Middle frontal gyrus (tissue), 1 donor: ENCODE measurements at regions not wholly inside any gene's neighbourhood (a gene's known extent, or its start where the extent isn't known, plus 50 kb on each side); places are given as distances from the start of the nearest gene placed in this dataset.

Source experiments
- DNase-seq: peaks from one replicate; pipeline ENCODE4 v3.0.0-alpha.2; 2015; ENCODE audit warnings: low spot score; ENCODE audit errors: extremely low spot score

DNA sequence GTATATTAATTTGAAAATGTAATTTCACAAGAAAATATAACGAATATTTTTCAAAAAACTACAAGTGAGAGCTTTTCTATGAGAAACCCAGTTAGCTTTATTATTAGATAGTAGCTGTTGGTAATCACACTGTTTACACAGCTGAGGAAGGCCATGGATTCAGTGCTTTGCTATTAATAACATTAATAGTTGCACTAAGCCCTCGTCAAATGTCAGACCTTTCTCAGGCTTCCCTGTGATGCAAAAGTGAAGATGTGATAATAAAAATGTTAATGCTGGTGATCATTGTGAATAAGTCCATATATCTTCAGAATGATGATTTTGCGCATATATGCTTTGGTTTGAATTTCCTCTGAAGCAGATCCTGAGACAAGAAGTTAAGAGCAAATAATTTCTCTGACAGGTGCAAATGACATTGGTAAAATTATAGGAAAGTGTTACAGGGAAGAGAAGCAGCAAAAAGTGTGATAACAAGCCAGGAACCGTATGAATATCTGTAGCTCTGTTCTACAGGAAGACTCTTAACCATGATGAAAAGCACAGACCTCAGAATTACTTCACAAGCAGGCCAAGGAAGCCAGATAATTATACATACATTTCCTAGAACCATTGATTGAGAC is 56.5 kb upstream of the CNTN6 start:
- no peak for DNase-seq

DNA sequence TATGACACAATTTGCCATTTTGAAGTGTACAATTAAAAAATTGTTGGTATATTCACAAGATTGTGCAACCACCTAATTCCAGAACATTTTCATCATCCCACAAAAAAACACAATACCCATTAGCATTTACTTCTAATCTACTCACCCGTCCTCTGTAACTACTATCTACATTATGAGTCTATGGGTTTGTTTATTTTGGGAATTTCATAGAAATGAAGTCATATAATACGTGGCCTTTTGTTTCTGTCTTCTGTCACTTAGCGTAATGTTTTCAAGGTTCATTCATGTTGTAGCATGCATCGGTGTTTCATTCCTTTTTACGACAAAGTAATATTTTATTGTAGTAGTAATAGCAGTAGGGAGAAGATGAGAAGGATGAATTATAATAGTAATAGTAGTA is 55.2 kb upstream of the CNTN6 start:
- DNase-seq, result no peak
